H1 (cell line): ENCODE measurements at regions not wholly inside any gene's neighbourhood (a gene's known extent, or its start where the extent isn't known, plus 50 kb on each side); places are given as distances from the start of the nearest gene placed in this dataset.

Source experiments
- CTCF ChIA-PET: fragments of 300-600 bp; sonication (Branson Sonifier 250); formaldehyde crosslinking; loops from one replicate; lab custom pipeline; 2021; ENCODE audit not compliant: partially characterized antibody; lab: Charles Lee
- POLR2A ChIA-PET: fragments of 300-600 bp; sonication (Branson Sonifier 250); formaldehyde crosslinking; loops from one replicate; lab custom pipeline; 2021; ENCODE audit warnings: inconsistent platforms; ENCODE audit not compliant: partially characterized antibody; lab: Charles Lee
- DNase-seq, 2 experiments: peaks; one replicate each; pipeline versions ENCODE4 v3.0.0 to v3.0.0-alpha.2; 2010 to 2022; ENCODE audit warnings: low spot score in 2 of 2, low read depth in 1 of 2, mixed read lengths in 1 of 2
- FAIRE-seq: peaks from 2 replicates; lab custom pipeline; 2011; peaks lifted over from hg19 to GRCh38; lab: Jason Lieb, UNC
- H2AFZ ChIP-seq: 2 replicates; pipeline ENCODE4 v1.8.1; 2012; ENCODE audit warnings: low read length, inconsistent platforms
- H2AK5ac ChIP-seq: 2 replicates; pipeline ENCODE4 v1.6.1; 2013; ENCODE audit warnings: low read depth, low read length
- H2BK120ac ChIP-seq: replicated peaks from 2 replicates; pipeline ENCODE3; 2013; ENCODE audit warnings: low read depth, low read length, inconsistent platforms
- H2BK12ac ChIP-seq: 2 replicates; pipeline ENCODE4 v1.6.1; 2013; ENCODE audit warnings: low read depth, low read length
- H2BK15ac ChIP-seq: 2 replicates; pipeline ENCODE4 v1.6.1; 2013; ENCODE audit warnings: low read length
- H2BK20ac ChIP-seq: 2 replicates; pipeline ENCODE4 v1.6.1; 2013; ENCODE audit warnings: low read length
- H2BK5ac ChIP-seq: 2 replicates; pipeline ENCODE4 v1.6.1; 2013; ENCODE audit warnings: low read depth, low read length
- H3K14ac ChIP-seq: 2 replicates; pipeline ENCODE4 v1.6.1; 2013; ENCODE audit warnings: inconsistent platforms; ENCODE audit not compliant: insufficient read length
- H3K18ac ChIP-seq: 2 replicates; pipeline ENCODE4 v1.6.1; 2013; ENCODE audit warnings: low read length; ENCODE audit errors: extremely low read depth
- H3K23ac ChIP-seq: 2 replicates; pipeline ENCODE4 v1.6.1; 2013; ENCODE audit warnings: inconsistent platforms; ENCODE audit not compliant: insufficient read length
- H3K23me2 ChIP-seq: 2 replicates; pipeline ENCODE4 v1.6.1; 2013; ENCODE audit warnings: low read depth, low read length
- H3K27ac ChIP-seq: 2 replicates; pipeline ENCODE4 v1.6.1; 2011; ENCODE audit warnings: low read depth, low read length, inconsistent platforms
- H3K27me3 ChIP-seq, 4 experiments: replicated peaks in 1 of 4; 1 replicate in 1 of 4; 2 replicates in 3 of 4; pipeline versions ENCODE4 v1.6.1 to v1.8.1; 2011 to 2013; ENCODE audit warnings: low read length in 3 of 4, mild to moderate bottlenecking in 3 of 4, inconsistent platforms in 2 of 4, mixed read lengths in 2 of 4, moderate library complexity in 1 of 4; ENCODE audit not compliant: control insufficient read depth in 3 of 4, insufficient read depth in 3 of 4; ENCODE audit errors: extremely low read depth in 1 of 4
- H3K36me3 ChIP-seq, 4 experiments: 2 replicates each; pipeline versions ENCODE4 v1.6.1 to v1.8.1; 2011 to 2013; ENCODE audit warnings: mild to moderate bottlenecking in 4 of 4, low read length in 3 of 4, moderate library complexity in 2 of 4, control low read depth in 1 of 4, inconsistent platforms in 1 of 4; ENCODE audit not compliant: insufficient read depth in 4 of 4, control insufficient read depth in 2 of 4
- H3K4ac ChIP-seq: replicated peaks from 2 replicates; pipeline ENCODE3; 2013; ENCODE audit warnings: low read length, low read depth, mixed read lengths, inconsistent platforms; ENCODE audit not compliant: insufficient read length
- H3K4me1 ChIP-seq, 4 experiments: replicated peaks in 1 of 4; 1 replicate in 1 of 4; 2 replicates in 3 of 4; pipeline versions ENCODE4 v1.6.1 to v1.8.1; 2011 to 2013; ENCODE audit warnings: low read length in 3 of 4, inconsistent platforms in 2 of 4, mixed read lengths in 1 of 4; ENCODE audit not compliant: insufficient read depth in 4 of 4, control insufficient read depth in 3 of 4
- H3K4me2 ChIP-seq, 2 experiments: 2 replicates each; pipeline versions ENCODE4 v1.6.1 to v1.8.1; 2011 to 2013; ENCODE audit warnings: low read depth in 2 of 2, low read length in 2 of 2, control low read depth in 1 of 2, inconsistent platforms in 1 of 2, mild to moderate bottlenecking in 1 of 2; ENCODE audit not compliant: insufficient read depth in 1 of 2
- H3K4me3 ChIP-seq, 4 experiments: fragments of 200-600, 300-600 bp in 1 of 4; sonication (generic), shearing (Covaris generic), sonication (Bioruptor Twin) in 1 of 4; 2 replicates each; pipeline versions ENCODE4 v1.5.1 to v1.8.1; 2011 to 2016; ENCODE audit warnings: low read length in 4 of 4, low read depth in 3 of 4, control low read depth in 2 of 4, inconsistent platforms in 2 of 4, mild to moderate bottlenecking in 2 of 4, mixed read lengths in 1 of 4, moderate library complexity in 1 of 4; ENCODE audit not compliant: insufficient read depth in 2 of 4; ENCODE audit errors: extremely low read depth in 1 of 4
- H3K56ac ChIP-seq: replicated peaks from 2 replicates; pipeline ENCODE3; 2013; ENCODE audit warnings: low read depth, mild to moderate bottlenecking, mixed read lengths, low read length, inconsistent platforms; ENCODE audit not compliant: insufficient read length
- H3K79me1 ChIP-seq: 2 replicates; pipeline ENCODE4 v1.6.1; 2013; ENCODE audit warnings: low read depth, low read length, control low read depth
- H3K79me2 ChIP-seq, 2 experiments: 2 replicates each; pipeline versions ENCODE4 v1.6.1 to v1.8.1; 2012 to 2013; ENCODE audit warnings: low read length in 2 of 2, mild to moderate bottlenecking in 2 of 2, inconsistent platforms in 1 of 2; ENCODE audit not compliant: insufficient read depth in 2 of 2, control insufficient read depth in 1 of 2
- H3K9ac ChIP-seq, 4 experiments: replicated peaks in 1 of 4; 1 replicate in 1 of 4; 2 replicates in 3 of 4; pipeline versions ENCODE4 v1.6.1 to v1.8.1; 2011 to 2013; ENCODE audit warnings: low read depth in 3 of 4, low read length in 3 of 4, control low read depth in 2 of 4, mild to moderate bottlenecking in 2 of 4, moderate library complexity in 2 of 4, inconsistent platforms in 1 of 4; ENCODE audit errors: extremely low read depth in 1 of 4
- H3K9me3 ChIP-seq, 2 experiments: 2 replicates each; pipeline versions ENCODE4 v1.6.1 to v1.8.1; 2012 to 2013; ENCODE audit warnings: mild to moderate bottlenecking in 2 of 2, moderate library complexity in 2 of 2, control low read depth in 1 of 2, inconsistent platforms in 1 of 2, low read depth in 1 of 2, low read length in 1 of 2, mixed read lengths in 1 of 2; ENCODE audit not compliant: insufficient read depth in 2 of 2
- H4K20me1 ChIP-seq, 2 experiments: replicated peaks in 1 of 2; 2 replicates each; pipeline versions ENCODE3 to v1.8.1; 2011 to 2013; ENCODE audit warnings: inconsistent platforms in 2 of 2, low read length in 2 of 2, mild to moderate bottlenecking in 1 of 2; ENCODE audit not compliant: insufficient read depth in 2 of 2, control insufficient read depth in 1 of 2
- H4K5ac ChIP-seq: 2 replicates; pipeline ENCODE4 v1.6.1; 2013; ENCODE audit warnings: low read length, low read depth, mixed read lengths, inconsistent platforms; ENCODE audit not compliant: insufficient read length
- H4K8ac ChIP-seq: 2 replicates; pipeline ENCODE4 v1.8.0; 2013; ENCODE audit warnings: mild to moderate bottlenecking, moderate library complexity, low read length, inconsistent platforms; ENCODE audit not compliant: insufficient read depth; ENCODE audit errors: extremely low read depth
- H4K91ac ChIP-seq: replicated peaks from 2 replicates; pipeline ENCODE3; 2013; ENCODE audit warnings: low read length, mixed read lengths, inconsistent platforms; ENCODE audit not compliant: insufficient read length
- CBX5 ChIP-seq: fragments of 300-800, 300-1000 bp; sonication (generic); IDR thresholded peaks from 2 replicates; pipeline ENCODE4 v1.7.1; 2016; ENCODE audit warnings: antibody characterized with exemption, low read length, low read depth
- CEBPB ChIP-seq: IDR thresholded peaks from 2 replicates; pipeline ENCODE4 v1.6.1; 2012; ENCODE audit warnings: low read depth, low read length
- CHD2 ChIP-seq: IDR thresholded peaks from 2 replicates; pipeline ENCODE4 v1.6.1; 2012; ENCODE audit warnings: low read length, improper control_type of control experiment
- KDM5A ChIP-seq: fragments of 200-600 bp; IDR thresholded peaks from 2 replicates; pipeline ENCODE4 v1.7.1; 2012; ENCODE audit warnings: mild to moderate bottlenecking, low read length, inconsistent platforms, mixed read lengths
- MAFK ChIP-seq: IDR thresholded peaks from 2 replicates; pipeline ENCODE4 v1.6.1; 2012; ENCODE audit warnings: low read depth, mild to moderate bottlenecking, improper control_type of control experiment, low read length
- POLR2A ChIP-seq, 2 experiments: IDR thresholded peaks; 1 replicate in 1 of 2; 2 replicates in 1 of 2; pipeline ENCODE4 v1.6.1; 2011; ENCODE audit warnings: low read depth in 2 of 2, low read length in 2 of 2, mild to moderate bottlenecking in 2 of 2; ENCODE audit errors: control extremely low read depth in 1 of 2
- RNF2 ChIP-seq: fragments of 200-900, 300-1000 bp; sonication (generic); IDR thresholded peaks from 2 replicates; pipeline ENCODE4 v1.7.1; 2016; ENCODE audit warnings: borderline replicate concordance, low read depth, mild to moderate bottlenecking, antibody characterized with exemption, low read length; ENCODE audit not compliant: poor library complexity, severe bottlenecking; ENCODE audit errors: missing control alignments
- SIX5 ChIP-seq: IDR thresholded peaks from 2 replicates; pipeline ENCODE4 v1.6.1; 2011; ENCODE audit warnings: mild to moderate bottlenecking, low read depth, low read length
- SRF ChIP-seq: IDR thresholded peaks from 2 replicates; pipeline ENCODE4 v1.6.1; 2011; ENCODE audit warnings: mild to moderate bottlenecking, low read depth, low read length, moderate library complexity
- WGBS, 2 experiments: shearing (Covaris generic) in 1 of 2; methylation state at CpG; one replicate each; pipeline versions ENCODE4 v1.1.6 to v1.1.7; 2013 to 2015; ENCODE audit warnings: low lambda C conversion rate in 2 of 2, mixed read lengths in 2 of 2, inconsistent platforms in 1 of 2, low coverage in 1 of 2, missing lambda C conversion rate in 1 of 2; ENCODE audit not compliant: insufficient replicate concordance in 2 of 2, insufficient coverage in 1 of 2, insufficient read length in 1 of 2; ENCODE audit errors: extremely low coverage in 1 of 2, missing lambda C conversion rate in 1 of 2; 5-methylcytosine and 5-hydroxymethylcytosine counted together
- TF ChIP-seq, protein P1 (sequence below): IDR thresholded peaks from 2 replicates; pipeline ENCODE4 v1.6.1; 2012; ENCODE audit warnings: inconsistent platforms
- TF ChIP-seq, protein P2 (sequence below): IDR thresholded peaks from 2 replicates; pipeline ENCODE4 v1.6.1; 2012; ENCODE audit warnings: inconsistent platforms
- TF ChIP-seq, protein P3 (sequence below), 3 experiments: IDR thresholded peaks; 1 replicate in 2 of 3; 2 replicates in 1 of 3; pipeline versions ENCODE4 v1.5.1 to v1.6.1; 2011; ENCODE audit warnings: low read length in 3 of 3, mild to moderate bottlenecking in 3 of 3, inconsistent platforms in 2 of 3, low read depth in 1 of 3, moderate library complexity in 1 of 3; ENCODE audit not compliant: insufficient read depth in 1 of 3; ENCODE audit errors: control extremely low read depth in 1 of 3

- H3K4me3 ChIP-seq: no peak overlapping the region
- H4K5ac ChIP-seq: no peak overlapping the region
- H3K4ac ChIP-seq: no peak overlapping the region
- no peak overlapping the region for H2AK5ac ChIP-seq
- no peak overlapping the region for H2BK12ac ChIP-seq
- no peak overlapping the region for H2BK20ac ChIP-seq
- H4K8ac ChIP-seq: no peak overlapping the region
- H3K18ac ChIP-seq: no peak overlapping the region
- no peaks in the 10 kb centered on the region for H3K9me3 ChIP-seq
- H2BK15ac ChIP-seq: no peak overlapping the region
- H3K36me3 ChIP-seq: no peaks in the 10 kb centered on the region
- CTCF ChIA-PET: no interaction called here
- DNase-seq: no peak
- H3K23ac ChIP-seq: no peak overlapping the region
- no peak for FAIRE-seq
- no peak overlapping the region for H3K4me2 ChIP-seq
- no peak overlapping the region for H3K27ac ChIP-seq
- no peaks in the 10 kb centered on the region for H3K79me1 ChIP-seq
- H3K23me2 ChIP-seq: no peaks in the 10 kb centered on the region; the same call in 1 of the 2 replicates
- H2BK120ac ChIP-seq: no peak overlapping the region
- no peak overlapping the region for H3K9ac ChIP-seq
- no peak overlapping the region for H3K56ac ChIP-seq
- no peak overlapping the region for H4K91ac ChIP-seq
- no peak overlapping the region for H2BK5ac ChIP-seq
- no peaks in the 10 kb centered on the region for H3K79me2 ChIP-seq
- WGBS, 2 experiments: 87% methylated on average over 5 of the region's 5 CpGs; no CpG with 5 or more reads in 1 of the 2 experiments
- POLR2A ChIA-PET: no interaction called here
- no peak overlapping the region for H2AFZ ChIP-seq
- H3K4me1 ChIP-seq: peaks cover 4 to 11% (median 8%) of the 10 kb centered on the region in 4 experiments
- no peak overlapping the region for H3K14ac ChIP-seq
- no peaks in the 10 kb centered on the region for H4K20me1 ChIP-seq
- H3K27me3 ChIP-seq: no peaks in the 10 kb centered on the region
- TF ChIP-seq SRF (no peak), MAFK (no peak), CHD2 (no peak), POLR2A (IDR thresholded peaks at IDR 0.05; ENCODE audit: control extremely low read depth in 1 of 2, low read depth in 2 of 2, low read length in 2 of 2) (no peak), RNF2 (no peak), CBX5 (no peak), SIX5 (no peak), KDM5A (no peak), CEBPB (no peak)
- TF ChIP-seq, protein P1, sequence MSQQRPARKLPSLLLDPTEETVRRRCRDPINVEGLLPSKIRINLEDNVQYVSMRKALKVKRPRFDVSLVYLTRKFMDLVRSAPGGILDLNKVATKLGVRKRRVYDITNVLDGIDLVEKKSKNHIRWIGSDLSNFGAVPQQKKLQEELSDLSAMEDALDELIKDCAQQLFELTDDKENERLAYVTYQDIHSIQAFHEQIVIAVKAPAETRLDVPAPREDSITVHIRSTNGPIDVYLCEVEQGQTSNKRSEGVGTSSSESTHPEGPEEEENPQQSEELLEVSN: no peak
- TF ChIP-seq, protein P2, sequence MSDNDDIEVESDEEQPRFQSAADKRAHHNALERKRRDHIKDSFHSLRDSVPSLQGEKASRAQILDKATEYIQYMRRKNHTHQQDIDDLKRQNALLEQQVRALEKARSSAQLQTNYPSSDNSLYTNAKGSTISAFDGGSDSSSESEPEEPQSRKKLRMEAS: no peak
- TF ChIP-seq, protein P3, sequence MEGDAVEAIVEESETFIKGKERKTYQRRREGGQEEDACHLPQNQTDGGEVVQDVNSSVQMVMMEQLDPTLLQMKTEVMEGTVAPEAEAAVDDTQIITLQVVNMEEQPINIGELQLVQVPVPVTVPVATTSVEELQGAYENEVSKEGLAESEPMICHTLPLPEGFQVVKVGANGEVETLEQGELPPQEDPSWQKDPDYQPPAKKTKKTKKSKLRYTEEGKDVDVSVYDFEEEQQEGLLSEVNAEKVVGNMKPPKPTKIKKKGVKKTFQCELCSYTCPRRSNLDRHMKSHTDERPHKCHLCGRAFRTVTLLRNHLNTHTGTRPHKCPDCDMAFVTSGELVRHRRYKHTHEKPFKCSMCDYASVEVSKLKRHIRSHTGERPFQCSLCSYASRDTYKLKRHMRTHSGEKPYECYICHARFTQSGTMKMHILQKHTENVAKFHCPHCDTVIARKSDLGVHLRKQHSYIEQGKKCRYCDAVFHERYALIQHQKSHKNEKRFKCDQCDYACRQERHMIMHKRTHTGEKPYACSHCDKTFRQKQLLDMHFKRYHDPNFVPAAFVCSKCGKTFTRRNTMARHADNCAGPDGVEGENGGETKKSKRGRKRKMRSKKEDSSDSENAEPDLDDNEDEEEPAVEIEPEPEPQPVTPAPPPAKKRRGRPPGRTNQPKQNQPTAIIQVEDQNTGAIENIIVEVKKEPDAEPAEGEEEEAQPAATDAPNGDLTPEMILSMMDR (IDR thresholded peaks at IDR 0.05; ENCODE audit: control extremely low read depth in 1 of 3, insufficient read depth in 1 of 3, low read depth in 1 of 3, low read length in 3 of 3): no peak
These were observed 378.8 kb upstream of the ARID1B start for GRCh38 chr6:156398371-156398770.
